HepG2 (cell line): ENCODE measurements at regions not wholly inside any gene's neighbourhood (a gene's known extent, or its start where the extent isn't known, plus 50 kb on each side); places are given as distances from the start of the nearest gene placed in this dataset.

Source experiments
- ATAC-seq: fragments of 200-7000 bp; cut with Tn5 transposase; 3 replicates; pipeline ENCODE4 v1.9.1; 2020; ENCODE audit warnings: mild to moderate bottlenecking, moderate library complexity
- BruUV-seq: library from RNA; stranded (reverse); fragments of 400-500 nt; replicated peaks from 2 replicates; lab custom pipeline; 2021; lab: Mats Ljungman, UMichigan
- CTCF ChIA-PET: fragments of 300-600 bp; formaldehyde crosslinking; extraction: SDS; loops from one replicate; lab custom pipeline; 2021; ENCODE audit warnings: low total read pairs, inconsistent platforms, low intra/inter-chr PET ratio; lab: Yijun Ruan, JAX
- POLR2A ChIA-PET: fragments of 350-600 bp; sonication (Branson Sonifier 250); formaldehyde crosslinking; loops from one replicate; lab custom pipeline; 2020; ENCODE audit warnings: antibody characterized with exemption, inconsistent platforms; lab: Yijun Ruan, JAX
- DNase-seq: peaks from one replicate; pipeline ENCODE4 v3.0.0-alpha.2; 2015; ENCODE audit warnings: low spot score
- FAIRE-seq: peaks from 3 replicates; lab custom pipeline; 2011; peaks lifted over from hg19 to GRCh38; lab: Jason Lieb, UNC
- H2AFZ ChIP-seq: one replicate; pipeline ENCODE4 v1.6.1; 2011; ENCODE audit warnings: low read length, inconsistent platforms
- H3K27ac ChIP-seq: fragments of 300-600 bp; 3 replicates; pipeline ENCODE4 v1.8.0; 2011; ENCODE audit warnings: mixed run types, mild to moderate bottlenecking, mixed read lengths, low read length, inconsistent platforms; ENCODE audit not compliant: insufficient read depth; ENCODE audit errors: extremely low read length
- H3K27me3 ChIP-seq, 2 experiments: fragments of 200-600 bp in 1 of 2; 2 replicates in 1 of 2; 3 replicates in 1 of 2; pipeline versions ENCODE4 v1.6.0 to v1.8.0; 2011; ENCODE audit warnings: low read length in 2 of 2, mild to moderate bottlenecking in 2 of 2, moderate library complexity in 2 of 2, inconsistent platforms in 1 of 2; ENCODE audit not compliant: insufficient read depth in 2 of 2, control insufficient read depth in 1 of 2
- H3K36me3 ChIP-seq, 2 experiments: fragments of 200-600 bp in 1 of 2; replicated peaks in 1 of 2; 2 replicates in 1 of 2; 3 replicates in 1 of 2; pipeline versions ENCODE4 v1.5.1 to v1.8.0; 2011; ENCODE audit warnings: low read length in 2 of 2, inconsistent platforms in 1 of 2; ENCODE audit not compliant: insufficient read depth in 2 of 2, control insufficient read depth in 1 of 2
- H3K4me1 ChIP-seq: 2 replicates; pipeline ENCODE4 v1.5.1; 2012; ENCODE audit warnings: low read length, inconsistent platforms; ENCODE audit not compliant: insufficient read depth
- H3K4me2 ChIP-seq: 2 replicates; pipeline ENCODE4 v1.6.0; 2011; ENCODE audit warnings: low read depth, low read length, inconsistent platforms
- H3K4me3 ChIP-seq, 3 experiments: fragments of 200-600 bp in 1 of 3; sonication (generic), shearing (Covaris generic) in 1 of 3; replicated peaks in 1 of 3; 2 replicates each; pipeline ENCODE4 v1.5.1; 2011 to 2016; ENCODE audit warnings: low read length in 3 of 3, inconsistent platforms in 2 of 3, low read depth in 2 of 3, mild to moderate bottlenecking in 2 of 3, control low read depth in 1 of 3, mixed read lengths in 1 of 3; ENCODE audit not compliant: insufficient read depth in 1 of 3
- H3K79me2 ChIP-seq: one replicate; pipeline ENCODE4 v1.6.1; 2011; ENCODE audit warnings: low read length, inconsistent platforms; ENCODE audit not compliant: insufficient read depth
- H3K9ac ChIP-seq: 2 replicates; pipeline ENCODE4 v1.6.0; 2011; ENCODE audit warnings: mild to moderate bottlenecking, low read depth, low read length, inconsistent platforms; ENCODE audit not compliant: insufficient read depth
- H3K9me3 ChIP-seq: 2 replicates; pipeline ENCODE4 v1.5.1; 2012; ENCODE audit warnings: mild to moderate bottlenecking, low read length
- H4K20me1 ChIP-seq: 2 replicates; pipeline ENCODE4 v1.6.0; 2011; ENCODE audit warnings: inconsistent platforms, mild to moderate bottlenecking, low read length, moderate library complexity; ENCODE audit not compliant: insufficient read depth
- AGO1 ChIP-seq: fragments of 200-400 bp; formaldehyde crosslinking; IDR thresholded peaks from 2 replicates; pipeline ENCODE4 v1.6.1; 2017; ENCODE audit warnings: mild to moderate bottlenecking, low read depth, low read length, moderate library complexity; ENCODE audit not compliant: poor library complexity, severe bottlenecking
- CEBPZ ChIP-seq: IDR thresholded peaks from 2 replicates; pipeline ENCODE4 v1.6.1; 2012; ENCODE audit warnings: low read length, improper control_type of control experiment
- GLMP ChIP-seq: sonication (generic); formaldehyde crosslinking; IDR thresholded peaks from 2 replicates; pipeline ENCODE4 v1.9.0; 2021; ENCODE audit warnings: missing genetic modification reagents, mild to moderate bottlenecking, borderline replicate concordance
- IKZF1 ChIP-seq: fragments of 450-650 bp; IDR thresholded peaks from 2 replicates; pipeline ENCODE4 v1.7.1; 2016
- KDM6A ChIP-seq: IDR thresholded peaks from 2 replicates; pipeline ENCODE4 v1.6.1; 2016; ENCODE audit warnings: low read depth
- MYPOP ChIP-seq: sonication (generic); formaldehyde crosslinking; IDR thresholded peaks from 2 replicates; pipeline ENCODE4 v1.8.1; 2023; ENCODE audit warnings: mild to moderate bottlenecking, moderate library complexity, missing genetic modification reagents
- NKX3-1 ChIP-seq: sonication (generic); formaldehyde crosslinking; IDR thresholded peaks from 2 replicates; pipeline ENCODE4 v1.5.0; 2020; ENCODE audit warnings: missing genetic modification reagents
- PAWR ChIP-seq: sonication (generic); formaldehyde crosslinking; IDR thresholded peaks from 2 replicates; pipeline ENCODE4 v1.4.0; 2020; ENCODE audit warnings: missing genetic modification reagents, mild to moderate bottlenecking, borderline replicate concordance
- STAT6 ChIP-seq: sonication (generic); formaldehyde crosslinking; IDR thresholded peaks from 2 replicates; pipeline ENCODE4 v1.4.0; 2020; ENCODE audit warnings: missing genetic modification reagents, mild to moderate bottlenecking, borderline replicate concordance
- TBL1XR1 ChIP-seq: fragments of 150-350 bp; IDR thresholded peaks from 2 replicates; pipeline ENCODE4 v1.6.1; 2014; ENCODE audit warnings: borderline replicate concordance, low read length; ENCODE audit not compliant: partially characterized antibody
- ZNF263 ChIP-seq: sonication (generic); formaldehyde crosslinking; IDR thresholded peaks from 2 replicates; pipeline ENCODE4 v1.4.0; 2020; ENCODE audit warnings: missing genetic modification reagents
- ZNF607 ChIP-seq: sonication (generic); formaldehyde crosslinking; IDR thresholded peaks from 2 replicates; pipeline ENCODE4 v1.5.1; 2020; ENCODE audit warnings: missing genetic modification reagents, mild to moderate bottlenecking, borderline replicate concordance
- ZNF616 ChIP-seq: sonication (generic); formaldehyde crosslinking; IDR thresholded peaks from 2 replicates; pipeline ENCODE4 v1.5.0; 2020; ENCODE audit warnings: low read depth, mild to moderate bottlenecking, missing genetic modification reagents
- ZNF644 ChIP-seq: IDR thresholded peaks from 2 replicates; pipeline ENCODE4 v1.6.1; 2016; ENCODE audit warnings: low read depth
- ZNF652 ChIP-seq: IDR thresholded peaks from 2 replicates; pipeline ENCODE4 v1.6.1; 2016; ENCODE audit warnings: low read depth, borderline replicate concordance
- ZNF674 ChIP-seq: sonication (generic); formaldehyde crosslinking; IDR thresholded peaks from 2 replicates; pipeline ENCODE4 v1.5.0; 2020; ENCODE audit warnings: low read depth, mild to moderate bottlenecking, missing genetic modification reagents
- ZNF737 ChIP-seq: sonication (generic); formaldehyde crosslinking; IDR thresholded peaks from 2 replicates; pipeline ENCODE4 v1.5.0; 2020; ENCODE audit warnings: missing genetic modification reagents, mild to moderate bottlenecking, borderline replicate concordance
- WGBS: methylation state at CpG from one replicate; pipeline ENCODE4 v1.1.6; 2017; ENCODE audit warnings: low lambda C conversion rate; 5-methylcytosine and 5-hydroxymethylcytosine counted together
- in situ Hi-C: cut with HindIII; loops from 2 replicates; pipeline ENCODE4 v1.10.0; 2017; ENCODE audit warnings: low pct_unique_long_range_greater_than_20kb; ENCODE audit not compliant: extremely low pct_ligation_motif_present
- intact Hi-C: fragments of 100-400 bp; cut with micrococcal nuclease; formaldehyde crosslinking; loops from one replicate; pipeline ENCODE4 v1.10.0; 2022; ENCODE audit not compliant: unreplicated experiment

GRCh38 chr5:96562614-96563013 is 99.6 kb upstream of the CAST start (continued):
- TF ChIP-seq TBL1XR1, result no peak
- TF ChIP-seq AGO1, result no peak
- TF ChIP-seq ZNF263 (CRISPR knock-in tag), result no peak
- no peak for TF ChIP-seq ZNF644 (CRISPR knock-in tag)
- TF ChIP-seq GLMP, result no peak
- TF ChIP-seq ZNF616 (CRISPR knock-in tag), result no peak

GRCh38 chr5:96563816-96564215 is 98.4 kb upstream of the CAST start:
- Histone ChIP-seq H3K4me2 (no peak overlapping the region), H3K4me1 (no peaks in the 10 kb centered on the region), H3K27ac (no peak overlapping the region), H3K36me3 (no peaks in the 10 kb centered on the region), H3K79me2 (no peaks in the 10 kb centered on the region), H3K9me3 (no peaks in the 10 kb centered on the region), H3K27me3 (no peaks in the 10 kb centered on the region; a peak in 2 of 5 replicates), H3K9ac (no peak overlapping the region), H4K20me1 (no peaks in the 10 kb centered on the region), H3K4me3 (no peak overlapping the region), H2AFZ (no peak overlapping the region)
- CTCF ChIA-PET, result no interaction called here
- no peak for TF ChIP-seq ZNF652 (CRISPR knock-in tag)
- TF ChIP-seq STAT6 (CRISPR knock-in tag), result no peak
- TF ChIP-seq NKX3-1, result no peak
- no peak for TF ChIP-seq IKZF1
- no peak for TF ChIP-seq KDM6A (CRISPR knock-in tag)
- TF ChIP-seq MYPOP (CRISPR knock-in tag), result no peak
- TF ChIP-seq ZNF737, result no peak
- TF ChIP-seq ZNF607 (CRISPR knock-in tag), result no peak
- TF ChIP-seq CEBPZ, result no peak
- no peak for TF ChIP-seq PAWR (CRISPR knock-in tag)
- TF ChIP-seq ZNF674 (CRISPR knock-in tag), result no peak
- POLR2A ChIA-PET, result no interaction called here
- BruUV-seq, result no TSS peak
- intact Hi-C loops, result no loop called here
- WGBS, result 14% methylated on average over 3 of the region's 3 CpGs
- no peak for ATAC-seq
- DNase-seq, result no peak
- in situ Hi-C loops, result no loop called here
- no peak for FAIRE-seq
